ENCODE measurements at regions not wholly inside any gene's neighbourhood (a gene's known extent, or its start where the extent isn't known, plus 50 kb on each side); places are given as distances from the start of the nearest gene placed in this dataset.

DNA sequence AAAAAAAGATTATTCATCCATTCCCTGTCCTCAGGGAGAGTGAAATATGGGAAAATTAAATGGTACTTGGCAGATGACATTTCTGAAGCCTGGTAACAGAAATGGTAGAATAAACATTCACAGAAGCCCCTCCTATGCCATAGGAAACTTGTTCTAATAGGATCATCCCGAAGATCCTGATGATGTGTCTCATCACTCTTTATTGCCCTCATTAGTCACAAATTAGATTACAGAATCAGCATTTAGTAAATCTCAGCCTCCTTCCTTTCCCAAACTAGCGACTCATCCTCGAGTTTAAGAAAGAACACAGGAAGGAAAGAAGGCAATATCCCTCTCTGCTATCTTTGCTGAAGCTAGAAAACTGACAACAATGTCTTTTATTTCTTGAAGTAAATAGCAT lies 154.4 kb downstream of the TMEM200A start:
- TF ChIP-seq, protein P1, sequence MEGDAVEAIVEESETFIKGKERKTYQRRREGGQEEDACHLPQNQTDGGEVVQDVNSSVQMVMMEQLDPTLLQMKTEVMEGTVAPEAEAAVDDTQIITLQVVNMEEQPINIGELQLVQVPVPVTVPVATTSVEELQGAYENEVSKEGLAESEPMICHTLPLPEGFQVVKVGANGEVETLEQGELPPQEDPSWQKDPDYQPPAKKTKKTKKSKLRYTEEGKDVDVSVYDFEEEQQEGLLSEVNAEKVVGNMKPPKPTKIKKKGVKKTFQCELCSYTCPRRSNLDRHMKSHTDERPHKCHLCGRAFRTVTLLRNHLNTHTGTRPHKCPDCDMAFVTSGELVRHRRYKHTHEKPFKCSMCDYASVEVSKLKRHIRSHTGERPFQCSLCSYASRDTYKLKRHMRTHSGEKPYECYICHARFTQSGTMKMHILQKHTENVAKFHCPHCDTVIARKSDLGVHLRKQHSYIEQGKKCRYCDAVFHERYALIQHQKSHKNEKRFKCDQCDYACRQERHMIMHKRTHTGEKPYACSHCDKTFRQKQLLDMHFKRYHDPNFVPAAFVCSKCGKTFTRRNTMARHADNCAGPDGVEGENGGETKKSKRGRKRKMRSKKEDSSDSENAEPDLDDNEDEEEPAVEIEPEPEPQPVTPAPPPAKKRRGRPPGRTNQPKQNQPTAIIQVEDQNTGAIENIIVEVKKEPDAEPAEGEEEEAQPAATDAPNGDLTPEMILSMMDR (IDR thresholded peaks at IDR 0.05), result no peak
- TF ChIP-seq POLR2AphosphoS5 (IDR thresholded peaks at IDR 0.05; ENCODE audit: insufficient read depth in 1 of 2, low read depth in 1 of 2) (no peak), POLR2A (IDR thresholded peaks at IDR 0.05) (no peak)
